ENCODE measurements at regions not wholly inside any gene's neighbourhood (a gene's known extent, or its start where the extent isn't known, plus 50 kb on each side); places are given as distances from the start of the nearest gene placed in this dataset.

DNA sequence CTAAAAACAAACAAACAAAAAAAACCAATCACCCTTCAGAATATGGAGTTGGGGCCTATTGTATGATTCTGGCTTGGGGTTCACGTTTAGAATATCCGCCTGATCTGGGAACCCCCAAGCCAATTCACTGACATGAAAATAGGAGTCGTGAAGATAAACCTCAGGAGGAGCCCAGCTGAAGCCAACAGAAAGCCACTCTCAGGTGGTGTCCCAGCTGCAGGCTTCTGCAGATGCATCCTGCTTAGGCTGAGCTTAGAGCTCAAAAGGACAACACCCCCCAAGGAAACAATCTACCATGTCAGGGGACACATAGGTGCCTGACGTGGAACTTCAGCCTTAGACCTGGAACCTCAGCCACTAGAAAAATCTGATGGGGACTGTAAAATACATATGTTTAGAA is 51.9 kb downstream of the SYNE3 start:
- TF ChIP-seq RAD21 (IDR thresholded peaks at IDR 0.05; ENCODE audit: low read depth) (no peak), MAX (IDR thresholded peaks at IDR 0.05) (no peak), POLR2A (IDR thresholded peaks at IDR 0.05; ENCODE audit: borderline replicate concordance, extremely low read depth, insufficient read depth, insufficient read length) (no peak), JUND (IDR thresholded peaks at IDR 0.05) (no peak), ZFX (IDR thresholded peaks at IDR 0.05) (no peak), POLR2AphosphoS5 (IDR thresholded peaks at IDR 0.05; ENCODE audit: low read depth, low read length) (no peak), CTCF (IDR thresholded peaks at IDR 0.05 in 2 of 3, conservative IDR thresholded peaks at IDR 0.05 in 1 of 3; ENCODE audit: borderline replicate concordance in 1 of 3, insufficient read depth in 1 of 3, low read depth in 2 of 3, low read length in 2 of 3) (no peak), EZH2phosphoT487 (IDR thresholded peaks at IDR 0.05; ENCODE audit: borderline replicate concordance) (no peak), SRF (IDR thresholded peaks at IDR 0.05; ENCODE audit: low read depth) (no peak), SP1 (IDR thresholded peaks at IDR 0.05; ENCODE audit: low read depth) (no peak), EZH2 (IDR thresholded peaks at IDR 0.05) (no peak), EGR1 (IDR thresholded peaks at IDR 0.05; ENCODE audit: low read depth) (no peak), CEBPB (IDR thresholded peaks at IDR 0.05; ENCODE audit: low read depth) (no peak)
- TF ChIP-seq, protein P1, sequence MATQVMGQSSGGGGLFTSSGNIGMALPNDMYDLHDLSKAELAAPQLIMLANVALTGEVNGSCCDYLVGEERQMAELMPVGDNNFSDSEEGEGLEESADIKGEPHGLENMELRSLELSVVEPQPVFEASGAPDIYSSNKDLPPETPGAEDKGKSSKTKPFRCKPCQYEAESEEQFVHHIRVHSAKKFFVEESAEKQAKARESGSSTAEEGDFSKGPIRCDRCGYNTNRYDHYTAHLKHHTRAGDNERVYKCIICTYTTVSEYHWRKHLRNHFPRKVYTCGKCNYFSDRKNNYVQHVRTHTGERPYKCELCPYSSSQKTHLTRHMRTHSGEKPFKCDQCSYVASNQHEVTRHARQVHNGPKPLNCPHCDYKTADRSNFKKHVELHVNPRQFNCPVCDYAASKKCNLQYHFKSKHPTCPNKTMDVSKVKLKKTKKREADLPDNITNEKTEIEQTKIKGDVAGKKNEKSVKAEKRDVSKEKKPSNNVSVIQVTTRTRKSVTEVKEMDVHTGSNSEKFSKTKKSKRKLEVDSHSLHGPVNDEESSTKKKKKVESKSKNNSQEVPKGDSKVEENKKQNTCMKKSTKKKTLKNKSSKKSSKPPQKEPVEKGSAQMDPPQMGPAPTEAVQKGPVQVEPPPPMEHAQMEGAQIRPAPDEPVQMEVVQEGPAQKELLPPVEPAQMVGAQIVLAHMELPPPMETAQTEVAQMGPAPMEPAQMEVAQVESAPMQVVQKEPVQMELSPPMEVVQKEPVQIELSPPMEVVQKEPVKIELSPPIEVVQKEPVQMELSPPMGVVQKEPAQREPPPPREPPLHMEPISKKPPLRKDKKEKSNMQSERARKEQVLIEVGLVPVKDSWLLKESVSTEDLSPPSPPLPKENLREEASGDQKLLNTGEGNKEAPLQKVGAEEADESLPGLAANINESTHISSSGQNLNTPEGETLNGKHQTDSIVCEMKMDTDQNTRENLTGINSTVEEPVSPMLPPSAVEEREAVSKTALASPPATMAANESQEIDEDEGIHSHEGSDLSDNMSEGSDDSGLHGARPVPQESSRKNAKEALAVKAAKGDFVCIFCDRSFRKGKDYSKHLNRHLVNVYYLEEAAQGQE (IDR thresholded peaks at IDR 0.05; ENCODE audit: low read depth): no peak

All from HCT116 (cell line).